ENCODE measurements at regions not wholly inside any gene's neighbourhood (a gene's known extent, or its start where the extent isn't known, plus 50 kb on each side); places are given as distances from the start of the nearest gene placed in this dataset.

DNA sequence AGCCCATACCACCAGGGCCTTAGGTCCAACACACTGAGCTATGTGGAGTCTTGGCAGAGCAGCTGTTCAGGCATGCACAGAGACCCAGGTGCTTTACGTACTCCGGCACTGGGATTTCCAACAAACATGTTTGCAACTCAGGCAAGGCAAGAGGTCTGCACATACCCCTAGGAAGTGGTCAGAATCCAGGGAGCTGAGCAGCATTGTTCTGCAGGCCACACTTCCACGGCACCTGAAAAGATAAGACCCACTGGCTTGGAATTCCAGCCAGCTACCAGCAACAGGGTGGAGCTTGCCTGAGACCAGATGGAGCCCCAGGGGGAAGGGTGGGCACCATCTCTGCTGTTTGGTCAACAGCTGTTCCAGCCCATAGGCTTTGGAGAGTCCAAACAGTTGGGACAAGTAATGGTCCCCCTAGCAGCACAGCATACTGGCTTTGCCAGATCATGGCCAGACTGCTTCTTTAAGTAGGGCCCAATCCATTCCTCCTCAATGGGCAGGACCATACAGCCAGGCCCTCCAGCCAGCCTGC, 51.7 kb upstream of the LRRC8B start:
- H3K27ac Mint-ChIP-seq = no peak overlapping the region
- no peak overlapping the region for H3K4me3 Mint-ChIP-seq
- peaks cover 46% of the 10 kb centered on the region for H3K36me3 Mint-ChIP-seq
- ATAC-seq = no peak
- H3K27me3 Mint-ChIP-seq = peaks cover 18% of the 10 kb centered on the region
- peaks cover 16% of the 10 kb centered on the region for H3K9me3 Mint-ChIP-seq
- H3K4me1 Mint-ChIP-seq = no peaks in the 10 kb centered on the region

All from stimulated activated memory B cell treated with anti-CD40 and anti-IgM and Interleukin-4, amounts not matched to agents 10 μg/mL and 1 μg/mL and 100 μg/mL, for 72 hours (primary cell).